H1 (cell line): ENCODE measurements at regions not wholly inside any gene's neighbourhood (a gene's known extent, or its start where the extent isn't known, plus 50 kb on each side); places are given as distances from the start of the nearest gene placed in this dataset.

ENCODE experiments used
- CTCF ChIA-PET: fragments of 300-600 bp; sonication (Branson Sonifier 250); formaldehyde crosslinking; loops from one replicate; lab custom pipeline; 2021; ENCODE audit not compliant: partially characterized antibody; lab: Charles Lee
- POLR2A ChIA-PET: fragments of 300-600 bp; sonication (Branson Sonifier 250); formaldehyde crosslinking; loops from one replicate; lab custom pipeline; 2021; ENCODE audit warnings: inconsistent platforms; ENCODE audit not compliant: partially characterized antibody; lab: Charles Lee
- DNase-seq, 2 experiments: peaks; one replicate each; pipeline versions ENCODE4 v3.0.0 to v3.0.0-alpha.2; 2010 to 2022; ENCODE audit warnings: low spot score in 2 of 2, low read depth in 1 of 2, mixed read lengths in 1 of 2
- FAIRE-seq: peaks from 2 replicates; lab custom pipeline; 2011; peaks lifted over from hg19 to GRCh38; lab: Jason Lieb, UNC
- H2AFZ ChIP-seq: 2 replicates; pipeline ENCODE4 v1.8.1; 2012; ENCODE audit warnings: low read length, inconsistent platforms
- H2AK5ac ChIP-seq: 2 replicates; pipeline ENCODE4 v1.6.1; 2013; ENCODE audit warnings: low read depth, low read length
- H2BK120ac ChIP-seq: replicated peaks from 2 replicates; pipeline ENCODE3; 2013; ENCODE audit warnings: low read depth, low read length, inconsistent platforms
- H2BK12ac ChIP-seq: 2 replicates; pipeline ENCODE4 v1.6.1; 2013; ENCODE audit warnings: low read depth, low read length
- H2BK15ac ChIP-seq: 2 replicates; pipeline ENCODE4 v1.6.1; 2013; ENCODE audit warnings: low read length
- H2BK20ac ChIP-seq: 2 replicates; pipeline ENCODE4 v1.6.1; 2013; ENCODE audit warnings: low read length
- H2BK5ac ChIP-seq: 2 replicates; pipeline ENCODE4 v1.6.1; 2013; ENCODE audit warnings: low read depth, low read length
- H3K14ac ChIP-seq: 2 replicates; pipeline ENCODE4 v1.6.1; 2013; ENCODE audit warnings: inconsistent platforms; ENCODE audit not compliant: insufficient read length
- H3K18ac ChIP-seq: 2 replicates; pipeline ENCODE4 v1.6.1; 2013; ENCODE audit warnings: low read length; ENCODE audit errors: extremely low read depth
- H3K23ac ChIP-seq: 2 replicates; pipeline ENCODE4 v1.6.1; 2013; ENCODE audit warnings: inconsistent platforms; ENCODE audit not compliant: insufficient read length
- H3K23me2 ChIP-seq: 2 replicates; pipeline ENCODE4 v1.6.1; 2013; ENCODE audit warnings: low read depth, low read length
- H3K27ac ChIP-seq: 2 replicates; pipeline ENCODE4 v1.6.1; 2011; ENCODE audit warnings: low read depth, low read length, inconsistent platforms
- H3K27me3 ChIP-seq, 4 experiments: replicated peaks in 1 of 4; 1 replicate in 1 of 4; 2 replicates in 3 of 4; pipeline versions ENCODE4 v1.6.1 to v1.8.1; 2011 to 2013; ENCODE audit warnings: low read length in 3 of 4, mild to moderate bottlenecking in 3 of 4, inconsistent platforms in 2 of 4, mixed read lengths in 2 of 4, moderate library complexity in 1 of 4; ENCODE audit not compliant: control insufficient read depth in 3 of 4, insufficient read depth in 3 of 4; ENCODE audit errors: extremely low read depth in 1 of 4
- H3K36me3 ChIP-seq, 4 experiments: 2 replicates each; pipeline versions ENCODE4 v1.6.1 to v1.8.1; 2011 to 2013; ENCODE audit warnings: mild to moderate bottlenecking in 4 of 4, low read length in 3 of 4, moderate library complexity in 2 of 4, control low read depth in 1 of 4, inconsistent platforms in 1 of 4; ENCODE audit not compliant: insufficient read depth in 4 of 4, control insufficient read depth in 2 of 4
- H3K4ac ChIP-seq: replicated peaks from 2 replicates; pipeline ENCODE3; 2013; ENCODE audit warnings: low read length, low read depth, mixed read lengths, inconsistent platforms; ENCODE audit not compliant: insufficient read length
- H3K4me1 ChIP-seq, 4 experiments: replicated peaks in 1 of 4; 1 replicate in 1 of 4; 2 replicates in 3 of 4; pipeline versions ENCODE4 v1.6.1 to v1.8.1; 2011 to 2013; ENCODE audit warnings: low read length in 3 of 4, inconsistent platforms in 2 of 4, mixed read lengths in 1 of 4; ENCODE audit not compliant: insufficient read depth in 4 of 4, control insufficient read depth in 3 of 4
- H3K4me2 ChIP-seq, 2 experiments: 2 replicates each; pipeline versions ENCODE4 v1.6.1 to v1.8.1; 2011 to 2013; ENCODE audit warnings: low read depth in 2 of 2, low read length in 2 of 2, control low read depth in 1 of 2, inconsistent platforms in 1 of 2, mild to moderate bottlenecking in 1 of 2; ENCODE audit not compliant: insufficient read depth in 1 of 2
- H3K4me3 ChIP-seq, 4 experiments: fragments of 200-600, 300-600 bp in 1 of 4; sonication (generic), shearing (Covaris generic), sonication (Bioruptor Twin) in 1 of 4; 2 replicates each; pipeline versions ENCODE4 v1.5.1 to v1.8.1; 2011 to 2016; ENCODE audit warnings: low read length in 4 of 4, low read depth in 3 of 4, control low read depth in 2 of 4, inconsistent platforms in 2 of 4, mild to moderate bottlenecking in 2 of 4, mixed read lengths in 1 of 4, moderate library complexity in 1 of 4; ENCODE audit not compliant: insufficient read depth in 2 of 4; ENCODE audit errors: extremely low read depth in 1 of 4
- H3K56ac ChIP-seq: replicated peaks from 2 replicates; pipeline ENCODE3; 2013; ENCODE audit warnings: low read depth, mild to moderate bottlenecking, mixed read lengths, low read length, inconsistent platforms; ENCODE audit not compliant: insufficient read length
- H3K79me1 ChIP-seq: 2 replicates; pipeline ENCODE4 v1.6.1; 2013; ENCODE audit warnings: low read depth, low read length, control low read depth
- H3K79me2 ChIP-seq, 2 experiments: 2 replicates each; pipeline versions ENCODE4 v1.6.1 to v1.8.1; 2012 to 2013; ENCODE audit warnings: low read length in 2 of 2, mild to moderate bottlenecking in 2 of 2, inconsistent platforms in 1 of 2; ENCODE audit not compliant: insufficient read depth in 2 of 2, control insufficient read depth in 1 of 2
- H3K9ac ChIP-seq, 4 experiments: replicated peaks in 1 of 4; 1 replicate in 1 of 4; 2 replicates in 3 of 4; pipeline versions ENCODE4 v1.6.1 to v1.8.1; 2011 to 2013; ENCODE audit warnings: low read depth in 3 of 4, low read length in 3 of 4, control low read depth in 2 of 4, mild to moderate bottlenecking in 2 of 4, moderate library complexity in 2 of 4, inconsistent platforms in 1 of 4; ENCODE audit errors: extremely low read depth in 1 of 4
- H3K9me3 ChIP-seq, 2 experiments: 2 replicates each; pipeline versions ENCODE4 v1.6.1 to v1.8.1; 2012 to 2013; ENCODE audit warnings: mild to moderate bottlenecking in 2 of 2, moderate library complexity in 2 of 2, control low read depth in 1 of 2, inconsistent platforms in 1 of 2, low read depth in 1 of 2, low read length in 1 of 2, mixed read lengths in 1 of 2; ENCODE audit not compliant: insufficient read depth in 2 of 2
- H4K20me1 ChIP-seq, 2 experiments: replicated peaks in 1 of 2; 2 replicates each; pipeline versions ENCODE3 to v1.8.1; 2011 to 2013; ENCODE audit warnings: inconsistent platforms in 2 of 2, low read length in 2 of 2, mild to moderate bottlenecking in 1 of 2; ENCODE audit not compliant: insufficient read depth in 2 of 2, control insufficient read depth in 1 of 2
- H4K5ac ChIP-seq: 2 replicates; pipeline ENCODE4 v1.6.1; 2013; ENCODE audit warnings: low read length, low read depth, mixed read lengths, inconsistent platforms; ENCODE audit not compliant: insufficient read length
- H4K8ac ChIP-seq: 2 replicates; pipeline ENCODE4 v1.8.0; 2013; ENCODE audit warnings: mild to moderate bottlenecking, moderate library complexity, low read length, inconsistent platforms; ENCODE audit not compliant: insufficient read depth; ENCODE audit errors: extremely low read depth
- H4K91ac ChIP-seq: replicated peaks from 2 replicates; pipeline ENCODE3; 2013; ENCODE audit warnings: low read length, mixed read lengths, inconsistent platforms; ENCODE audit not compliant: insufficient read length
- CBX8 ChIP-seq: fragments of 300-800, 300-1000 bp; sonication (generic); IDR thresholded peaks from 2 replicates; pipeline ENCODE4 v1.7.1; 2016; ENCODE audit warnings: low read depth, low read length, borderline replicate concordance
- CHD2 ChIP-seq: IDR thresholded peaks from 2 replicates; pipeline ENCODE4 v1.6.1; 2012; ENCODE audit warnings: low read length, improper control_type of control experiment
- GTF2F1 ChIP-seq: IDR thresholded peaks from 2 replicates; pipeline ENCODE4 v1.6.1; 2012; ENCODE audit warnings: low read depth, low read length, improper control_type of control experiment, borderline replicate concordance
- KDM4A ChIP-seq: IDR thresholded peaks from one replicate; pipeline ENCODE4 v1.7.1; 2012; ENCODE audit warnings: low read depth, mild to moderate bottlenecking, moderate library complexity, low read length, inconsistent platforms; ENCODE audit not compliant: severe bottlenecking
- NRF1 ChIP-seq: IDR thresholded peaks from 2 replicates; pipeline ENCODE4 v1.6.1; 2011; ENCODE audit warnings: mild to moderate bottlenecking, low read depth, low read length, improper control_type of control experiment
- TEAD4 ChIP-seq: IDR thresholded peaks from 2 replicates; pipeline ENCODE4 v1.6.1; 2012; ENCODE audit warnings: low read depth, low read length, inconsistent platforms, mixed read lengths
- WGBS, 2 experiments: shearing (Covaris generic) in 1 of 2; methylation state at CpG; one replicate each; pipeline versions ENCODE4 v1.1.6 to v1.1.7; 2013 to 2015; ENCODE audit warnings: low lambda C conversion rate in 2 of 2, mixed read lengths in 2 of 2, inconsistent platforms in 1 of 2, low coverage in 1 of 2, missing lambda C conversion rate in 1 of 2; ENCODE audit not compliant: insufficient replicate concordance in 2 of 2, insufficient coverage in 1 of 2, insufficient read length in 1 of 2; ENCODE audit errors: extremely low coverage in 1 of 2, missing lambda C conversion rate in 1 of 2; 5-methylcytosine and 5-hydroxymethylcytosine counted together

GRCh38 chr15:61634837-61635236 lies 405.7 kb upstream of the RORA start:
- peaks cover 0 to 2% (median under 1%) of the 10 kb centered on the region in 4 experiments; a peak in 1 of 7 replicates for H3K27me3 ChIP-seq
- H3K18ac ChIP-seq = no peak overlapping the region
- no peak overlapping the region for H2AK5ac ChIP-seq
- H4K5ac ChIP-seq = no peak overlapping the region
- no peak overlapping the region for H4K91ac ChIP-seq
- peaks cover 0 to 2% (median under 1%) of the 10 kb centered on the region in 4 experiments; a peak in 3 of 7 replicates for H3K4me1 ChIP-seq
- no peak overlapping the region for H3K23ac ChIP-seq
- WGBS, 2 experiments = 100% methylated on average over 1 of the region's 1 CpG; no CpG with 5 or more reads in 1 of the 2 experiments
- no peak overlapping the region for H2BK5ac ChIP-seq
- ChIA-PET POLR2A (no interaction called here), CTCF (interaction anchor here (1.0 to 1.7 kb wide), 3 partner anchors 15 to 439 kb away, joined by 3 to 4 read pairs (median 3); no protein-coding TSS in a partner anchor)
- no peak overlapping the region for H2AFZ ChIP-seq
- H2BK12ac ChIP-seq = no peak overlapping the region
- H3K56ac ChIP-seq = no peak overlapping the region
- no peak overlapping the region for H3K4ac ChIP-seq
- H3K79me2 ChIP-seq = no peaks in the 10 kb centered on the region
- H3K14ac ChIP-seq = no peak overlapping the region
- H2BK120ac ChIP-seq = no peak overlapping the region
- no peak overlapping the region for H2BK20ac ChIP-seq
- H3K23me2 ChIP-seq = no peaks in the 10 kb centered on the region
- H3K79me1 ChIP-seq = no peaks in the 10 kb centered on the region
- no peak overlapping the region for H4K8ac ChIP-seq
- no peak overlapping the region for H3K4me2 ChIP-seq
- H3K36me3 ChIP-seq = no peaks in the 10 kb centered on the region
- FAIRE-seq (no peak), DNase-seq (no peak)
- H2BK15ac ChIP-seq = no peak overlapping the region
- H3K9ac ChIP-seq = no peak overlapping the region
- H4K20me1 ChIP-seq = no peaks in the 10 kb centered on the region
- H3K27ac ChIP-seq = no peak overlapping the region
- no peaks in the 10 kb centered on the region; a peak in 1 of 4 replicates for H3K9me3 ChIP-seq
- H3K4me3 ChIP-seq = no peak overlapping the region
- TF ChIP-seq KDM4A (no peak), CHD2 (no peak), TEAD4 (no peak), NRF1 (no peak), GTF2F1 (no peak), CBX8 (no peak)
